ENCODE measurements at regions not wholly inside any gene's neighbourhood (a gene's known extent, or its start where the extent isn't known, plus 50 kb on each side); places are given as distances from the start of the nearest gene placed in this dataset.

DNA sequence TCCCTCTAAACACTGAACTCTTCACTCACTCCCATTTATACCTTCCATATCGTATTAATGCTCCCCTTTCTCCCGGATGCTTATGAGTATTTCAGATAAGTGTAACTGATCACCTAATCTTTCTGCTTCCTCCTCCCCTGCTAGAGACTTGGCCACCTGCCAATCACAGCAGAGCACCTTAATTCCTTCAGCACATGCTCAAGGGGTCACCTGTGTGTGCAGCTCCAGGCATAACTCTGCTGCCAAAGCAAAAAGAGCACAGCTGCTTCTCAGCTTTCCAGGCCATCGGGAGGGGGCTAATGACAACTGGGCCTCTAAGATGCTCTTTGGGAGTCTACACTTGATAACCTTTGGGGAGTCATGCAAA lies 106.9 kb upstream of the DYRK2 start:
- H2AFZ ChIP-seq (ENCODE audit: control insufficient read depth, low read length) = no peak overlapping the region
- H3K36me3 ChIP-seq (ENCODE audit: control insufficient read depth in 2 of 2, extremely low read depth in 1 of 2, insufficient read depth in 2 of 2, low read length in 2 of 2) = no peaks in the 10 kb centered on the region
- DNase-seq (ENCODE audit: low read depth, low spot score) (no peak), FAIRE-seq (no peak)
- H3K79me2 ChIP-seq (ENCODE audit: control insufficient read depth, insufficient read depth, low read length) = no peaks in the 10 kb centered on the region
- peak overlapping the region; percentile 23 for H3K27ac ChIP-seq (ENCODE audit: control insufficient read depth, insufficient read depth, low read length)
- no peaks in the 10 kb centered on the region for H3K9me1 ChIP-seq (ENCODE audit: control insufficient read depth, extremely low read depth, insufficient read depth, low read length)
- no peak overlapping the region for H3K9ac ChIP-seq (ENCODE audit: control insufficient read depth, extremely low read depth, insufficient read depth, low read length)
- no peak overlapping the region for H3K4me3 ChIP-seq (ENCODE audit: control insufficient read depth in 2 of 3, extremely low read depth in 1 of 3, insufficient read depth in 2 of 3, low read depth in 1 of 3, low read length in 3 of 3)
- no peak for TF ChIP-seq EZH2 (IDR thresholded peaks at IDR 0.05; ENCODE audit: low read length)
- TF ChIP-seq, protein P1, sequence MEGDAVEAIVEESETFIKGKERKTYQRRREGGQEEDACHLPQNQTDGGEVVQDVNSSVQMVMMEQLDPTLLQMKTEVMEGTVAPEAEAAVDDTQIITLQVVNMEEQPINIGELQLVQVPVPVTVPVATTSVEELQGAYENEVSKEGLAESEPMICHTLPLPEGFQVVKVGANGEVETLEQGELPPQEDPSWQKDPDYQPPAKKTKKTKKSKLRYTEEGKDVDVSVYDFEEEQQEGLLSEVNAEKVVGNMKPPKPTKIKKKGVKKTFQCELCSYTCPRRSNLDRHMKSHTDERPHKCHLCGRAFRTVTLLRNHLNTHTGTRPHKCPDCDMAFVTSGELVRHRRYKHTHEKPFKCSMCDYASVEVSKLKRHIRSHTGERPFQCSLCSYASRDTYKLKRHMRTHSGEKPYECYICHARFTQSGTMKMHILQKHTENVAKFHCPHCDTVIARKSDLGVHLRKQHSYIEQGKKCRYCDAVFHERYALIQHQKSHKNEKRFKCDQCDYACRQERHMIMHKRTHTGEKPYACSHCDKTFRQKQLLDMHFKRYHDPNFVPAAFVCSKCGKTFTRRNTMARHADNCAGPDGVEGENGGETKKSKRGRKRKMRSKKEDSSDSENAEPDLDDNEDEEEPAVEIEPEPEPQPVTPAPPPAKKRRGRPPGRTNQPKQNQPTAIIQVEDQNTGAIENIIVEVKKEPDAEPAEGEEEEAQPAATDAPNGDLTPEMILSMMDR (optimal IDR thresholded peaks at IDR 0.05 in 1 of 3, IDR thresholded peaks at IDR 0.05 in 1 of 3, conservative IDR thresholded peaks at IDR 0.05 in 1 of 3; ENCODE audit: extremely low read depth in 1 of 3, insufficient read depth in 2 of 3, low read length in 3 of 3) = no peak
- H3K27me3 ChIP-seq (ENCODE audit: control insufficient read depth, extremely low read depth, insufficient read depth, low read length) = peaks cover 5% of the 10 kb centered on the region
- H3K9me3 ChIP-seq (ENCODE audit: control insufficient read depth, low read depth, low read length) = no peaks in the 10 kb centered on the region
- H3K4me2 ChIP-seq (ENCODE audit: control insufficient read depth, extremely low read depth, insufficient read depth, low read depth, low read length) = no peak overlapping the region
- dilution Hi-C loops (cut with MboI; ENCODE audit: extremely low pct_ligation_motif_present, low sequenced_read_pairs) = no loop called here
- peaks cover 19% of the 10 kb centered on the region for H3K4me1 ChIP-seq (ENCODE audit: control insufficient read depth, extremely low read depth, insufficient read depth, low read length)
- no peaks in the 10 kb centered on the region for H4K20me1 ChIP-seq (ENCODE audit: control insufficient read depth, extremely low read depth, insufficient read depth, low read length)

DNA sequence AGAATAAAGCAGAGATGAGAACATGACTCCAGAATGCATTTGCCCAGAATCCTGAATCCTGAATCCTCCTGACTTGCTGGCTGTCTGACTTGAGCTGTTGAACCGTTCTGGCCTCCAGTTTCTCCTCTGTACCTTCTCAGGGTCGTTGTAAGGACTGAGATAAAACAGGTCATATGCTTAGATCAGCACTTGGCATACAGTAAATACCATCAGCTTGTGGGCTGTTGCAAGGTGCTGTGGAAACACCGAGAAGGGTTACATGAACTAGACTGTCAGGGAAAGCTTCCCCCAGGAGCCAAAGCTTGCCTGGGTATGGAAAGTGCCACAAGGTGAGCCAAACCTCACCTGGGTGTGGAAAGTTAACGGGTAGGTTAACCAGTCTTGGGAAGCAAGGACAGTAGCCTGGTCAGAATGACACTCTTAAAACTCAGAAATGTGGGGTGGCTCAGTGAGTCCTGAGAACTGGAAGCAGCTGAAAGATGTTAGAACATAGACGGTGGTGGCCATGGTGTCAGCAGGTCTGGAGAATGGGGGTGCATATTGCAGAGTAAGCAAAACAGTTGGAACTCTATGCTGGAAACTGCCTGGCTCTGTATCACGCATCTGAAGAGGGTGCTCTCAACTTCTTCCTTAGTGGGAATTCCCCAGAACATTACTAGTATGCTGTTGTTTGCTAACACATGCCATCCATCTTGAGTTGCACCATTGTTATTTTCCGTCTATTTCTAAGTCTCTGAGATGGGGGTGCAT lies 105.3 kb upstream of the DYRK2 start:
- DNase-seq (ENCODE audit: low read depth, low spot score) (no peak), FAIRE-seq (peak; percentile 59)
- TF ChIP-seq, protein P1 (optimal IDR thresholded peaks at IDR 0.05 in 1 of 3, IDR thresholded peaks at IDR 0.05 in 1 of 3, conservative IDR thresholded peaks at IDR 0.05 in 1 of 3; ENCODE audit: extremely low read depth in 1 of 3, insufficient read depth in 2 of 3, low read length in 3 of 3) = no peak
- no peak for TF ChIP-seq EZH2 (IDR thresholded peaks at IDR 0.05; ENCODE audit: low read length)
- Histone ChIP-seq H3K4me1 (ENCODE audit: control insufficient read depth, extremely low read depth, insufficient read depth, low read length) (peaks cover 19% of the 10 kb centered on the region), H3K79me2 (ENCODE audit: control insufficient read depth, insufficient read depth, low read length) (no peaks in the 10 kb centered on the region), H3K4me3 (ENCODE audit: control insufficient read depth in 2 of 3, extremely low read depth in 1 of 3, insufficient read depth in 2 of 3, low read depth in 1 of 3, low read length in 3 of 3) (no peak overlapping the region), H3K9ac (ENCODE audit: control insufficient read depth, extremely low read depth, insufficient read depth, low read length) (no peak overlapping the region), H3K27me3 (ENCODE audit: control insufficient read depth, extremely low read depth, insufficient read depth, low read length) (peaks cover 5% of the 10 kb centered on the region), H3K9me3 (ENCODE audit: control insufficient read depth, low read depth, low read length) (no peaks in the 10 kb centered on the region), H2AFZ (ENCODE audit: control insufficient read depth, low read length) (no peak overlapping the region), H4K20me1 (ENCODE audit: control insufficient read depth, extremely low read depth, insufficient read depth, low read length) (no peaks in the 10 kb centered on the region), H3K4me2 (ENCODE audit: control insufficient read depth, extremely low read depth, insufficient read depth, low read depth, low read length) (no peak overlapping the region), H3K36me3 (ENCODE audit: control insufficient read depth in 2 of 2, extremely low read depth in 1 of 2, insufficient read depth in 2 of 2, low read length in 2 of 2) (no peaks in the 10 kb centered on the region), H3K27ac (ENCODE audit: control insufficient read depth, insufficient read depth, low read length) (no peak overlapping the region), H3K9me1 (ENCODE audit: control insufficient read depth, extremely low read depth, insufficient read depth, low read length) (no peaks in the 10 kb centered on the region)
- dilution Hi-C loops (cut with MboI; ENCODE audit: extremely low pct_ligation_motif_present, low sequenced_read_pairs) = no loop called here

Measured in keratinocyte (primary cell).